Mesendoderm (in vitro differentiated cells): ENCODE measurements at regions not wholly inside any gene's neighbourhood (a gene's known extent, or its start where the extent isn't known, plus 50 kb on each side); places are given as distances from the start of the nearest gene placed in this dataset.

ENCODE experiments used
- DNase-seq: peaks from one replicate; pipeline ENCODE4 v3.0.0; 2013
- H2AK5ac ChIP-seq: 2 replicates; pipeline ENCODE4 v1.6.1; 2013; ENCODE audit warnings: low read length, inconsistent platforms
- H2BK120ac ChIP-seq: 2 replicates; pipeline ENCODE4 v1.6.1; 2013; ENCODE audit warnings: low read depth, mild to moderate bottlenecking, low read length, moderate library complexity, mixed read lengths
- H2BK15ac ChIP-seq: replicated peaks from 2 replicates; pipeline ENCODE4 v1.6.1; 2013; ENCODE audit warnings: low read depth, mild to moderate bottlenecking, moderate library complexity
- H2BK5ac ChIP-seq: 2 replicates; pipeline ENCODE4 v1.6.1; 2013; ENCODE audit warnings: low read length, inconsistent platforms
- H3K18ac ChIP-seq: 2 replicates; pipeline ENCODE4 v1.6.1; 2013; ENCODE audit warnings: mild to moderate bottlenecking, low read length, mixed read lengths
- H3K23ac ChIP-seq: one replicate; pipeline ENCODE4 v1.6.1; 2013; ENCODE audit warnings: low read length
- H3K27ac ChIP-seq: 2 replicates; pipeline ENCODE4 v1.5.1; 2013; ENCODE audit warnings: low read depth, mild to moderate bottlenecking, inconsistent platforms, low read length, moderate library complexity
- H3K27me3 ChIP-seq: 2 replicates; pipeline ENCODE4 v1.6.1; 2013; ENCODE audit warnings: low read length, control low read depth, mild to moderate bottlenecking, inconsistent platforms; ENCODE audit not compliant: insufficient read depth, poor library complexity
- H3K36me3 ChIP-seq: 2 replicates; pipeline ENCODE4 v1.6.1; 2013; ENCODE audit warnings: low read length, inconsistent platforms; ENCODE audit not compliant: control insufficient read depth, insufficient read depth
- H3K4ac ChIP-seq: one replicate; pipeline ENCODE4 v1.6.1; 2013; ENCODE audit warnings: low read depth, mild to moderate bottlenecking, low read length, moderate library complexity
- H3K4me1 ChIP-seq: 2 replicates; pipeline ENCODE4 v1.6.1; 2013; ENCODE audit warnings: low read depth, low read length, inconsistent platforms; ENCODE audit not compliant: control insufficient read depth
- H3K4me2 ChIP-seq: 2 replicates; pipeline ENCODE4 v1.6.1; 2013; ENCODE audit warnings: low read length
- H3K4me3 ChIP-seq: 2 replicates; pipeline ENCODE4 v1.5.1; 2013; ENCODE audit warnings: mild to moderate bottlenecking, low read length
- H3K56ac ChIP-seq: one replicate; pipeline ENCODE4 v1.6.1; 2013; ENCODE audit warnings: low read length
- H3K79me1 ChIP-seq: 2 replicates; pipeline ENCODE4 v1.6.1; 2013; ENCODE audit warnings: low read length, inconsistent platforms
- H3K79me2 ChIP-seq: 2 replicates; pipeline ENCODE4 v1.6.1; 2013; ENCODE audit warnings: mild to moderate bottlenecking, low read length; ENCODE audit not compliant: control insufficient read depth, insufficient read depth
- H3K9ac ChIP-seq: 2 replicates; pipeline ENCODE4 v1.6.1; 2013; ENCODE audit warnings: low read length, inconsistent platforms
- H4K5ac ChIP-seq: one replicate; pipeline ENCODE4 v1.6.1; 2013; ENCODE audit warnings: low read length
- H4K8ac ChIP-seq: one replicate; pipeline ENCODE4 v1.6.1; 2013; ENCODE audit warnings: low read depth, mild to moderate bottlenecking, control low read depth, low read length, moderate library complexity
- WGBS: extraction: QIAGEN DNeasy Blood & Tissue Kit; methylation state at CpG from one replicate; pipeline ENCODE4 v1.1.7; 2013; ENCODE audit warnings: low lambda C conversion rate, missing lambda C conversion rate; ENCODE audit not compliant: insufficient coverage; ENCODE audit errors: extremely low coverage; 5-methylcytosine and 5-hydroxymethylcytosine counted together

- peak; percentile 56 for DNase-seq
- H3K79me2 ChIP-seq, result no peaks in the 10 kb centered on the region
- H3K36me3 ChIP-seq, result no peaks in the 10 kb centered on the region
- no peak overlapping the region for H3K23ac ChIP-seq
- H2AK5ac ChIP-seq, result no peak overlapping the region
- no peak overlapping the region for H2BK120ac ChIP-seq
- no peak overlapping the region for H3K27ac ChIP-seq
- H3K79me1 ChIP-seq, result no peaks in the 10 kb centered on the region
- no peak overlapping the region for H3K4me3 ChIP-seq
- H3K4me1 ChIP-seq, result no peaks in the 10 kb centered on the region
- H3K27me3 ChIP-seq, result no peaks in the 10 kb centered on the region
- H4K8ac ChIP-seq, result no peak overlapping the region
- H3K4ac ChIP-seq, result no peak overlapping the region
- H3K18ac ChIP-seq, result no peak overlapping the region
- H3K4me2 ChIP-seq, result no peak overlapping the region
- H2BK5ac ChIP-seq, result no peak overlapping the region
- no peak overlapping the region for H3K9ac ChIP-seq
- no peak overlapping the region for H2BK15ac ChIP-seq
- no peak overlapping the region for H3K56ac ChIP-seq
- no CpG with 5 or more reads among the region's 2 CpGs for WGBS
- no peak overlapping the region for H4K5ac ChIP-seq
Measured at GRCh38 chr3:159265705-159266104, 463.9 kb downstream of the MFSD1 start.

- H4K8ac ChIP-seq, result no peak overlapping the region
- no peak overlapping the region for H3K18ac ChIP-seq
- H2BK120ac ChIP-seq, result no peak overlapping the region
- H3K4me2 ChIP-seq, result no peak overlapping the region
- no peak overlapping the region for H3K27ac ChIP-seq
- no CpG with 5 or more reads among the region's 6 CpGs for WGBS
- no peaks in the 10 kb centered on the region for H3K4me1 ChIP-seq
- H4K5ac ChIP-seq, result no peak overlapping the region
- no peak overlapping the region for H2BK5ac ChIP-seq
- H2BK15ac ChIP-seq, result no peak overlapping the region
- no peaks in the 10 kb centered on the region for H3K79me1 ChIP-seq
- H3K9ac ChIP-seq, result no peak overlapping the region
- DNase-seq, result peak; percentile 83
- H2AK5ac ChIP-seq, result no peak overlapping the region
- no peak overlapping the region for H3K56ac ChIP-seq
- no peak overlapping the region for H3K23ac ChIP-seq
- no peaks in the 10 kb centered on the region for H3K27me3 ChIP-seq
- no peaks in the 10 kb centered on the region for H3K36me3 ChIP-seq
- no peaks in the 10 kb centered on the region for H3K79me2 ChIP-seq
- no peak overlapping the region for H3K4me3 ChIP-seq
- no peak overlapping the region for H3K4ac ChIP-seq
Measured at GRCh38 chr3:159266779-159267178, 464.9 kb downstream of the MFSD1 start.

- Histone ChIP-seq H3K27me3 (no peaks in the 10 kb centered on the region), H2AK5ac (no peak overlapping the region), H3K4me2 (no peak overlapping the region), H3K79me2 (no peaks in the 10 kb centered on the region), H2BK120ac (no peak overlapping the region), H3K9ac (no peak overlapping the region), H3K18ac (no peak overlapping the region), H3K56ac (no peak overlapping the region), H3K4ac (no peak overlapping the region), H4K5ac (no peak overlapping the region), H3K79me1 (no peaks in the 10 kb centered on the region), H3K4me3 (no peak overlapping the region), H3K4me1 (no peaks in the 10 kb centered on the region), H2BK15ac (no peak overlapping the region), H2BK5ac (no peak overlapping the region), H3K23ac (no peak overlapping the region), H3K36me3 (no peaks in the 10 kb centered on the region), H4K8ac (no peak overlapping the region), H3K27ac (no peak overlapping the region)
- 100% methylated on average over 2 of the region's 2 CpGs for WGBS
- no peak for DNase-seq
Measured at GRCh38 chr3:159271799-159272512, 470.1 kb downstream of the MFSD1 start.

- Histone ChIP-seq H2BK15ac (no peak overlapping the region), H3K9ac (no peak overlapping the region), H2BK5ac (no peak overlapping the region), H2AK5ac (no peak overlapping the region), H4K8ac (no peak overlapping the region), H3K79me2 (no peaks in the 10 kb centered on the region), H3K4me1 (no peaks in the 10 kb centered on the region), H3K27me3 (no peaks in the 10 kb centered on the region), H3K4me3 (no peak overlapping the region), H3K36me3 (no peaks in the 10 kb centered on the region), H3K23ac (no peak overlapping the region), H3K56ac (no peak overlapping the region), H3K27ac (no peak overlapping the region), H3K79me1 (no peaks in the 10 kb centered on the region), H2BK120ac (no peak overlapping the region), H4K5ac (no peak overlapping the region), H3K4ac (no peak overlapping the region), H3K4me2 (no peak overlapping the region), H3K18ac (no peak overlapping the region)
- no CpG with 5 or more reads among the region's 5 CpGs for WGBS
- peak; percentile 53 for DNase-seq
Measured at GRCh38 chr3:159273070-159273469, 471.2 kb downstream of the MFSD1 start.

- Histone ChIP-seq H3K4ac (no peak overlapping the region), H3K4me2 (no peak overlapping the region), H3K18ac (no peak overlapping the region), H3K36me3 (no peaks in the 10 kb centered on the region), H2BK120ac (no peak overlapping the region), H3K23ac (no peak overlapping the region), H3K4me1 (no peaks in the 10 kb centered on the region), H2BK15ac (no peak overlapping the region), H3K79me1 (no peaks in the 10 kb centered on the region), H4K5ac (no peak overlapping the region), H3K4me3 (no peak overlapping the region), H3K79me2 (no peaks in the 10 kb centered on the region), H3K27me3 (no peaks in the 10 kb centered on the region), H2BK5ac (no peak overlapping the region), H3K56ac (no peak overlapping the region), H3K27ac (no peak overlapping the region), H4K8ac (no peak overlapping the region), H2AK5ac (no peak overlapping the region), H3K9ac (no peak overlapping the region)
- WGBS, result no CpG with 5 or more reads among the region's 6 CpGs
- DNase-seq, result peak; percentile 72
Measured at GRCh38 chr3:159273608-159274007, 471.8 kb downstream of the MFSD1 start.

GRCh38 chr3:159275741-159276140 is 473.9 kb downstream of the MFSD1 start:
- H3K79me2 ChIP-seq, result no peaks in the 10 kb centered on the region
- H3K9ac ChIP-seq, result no peak overlapping the region
- no peak overlapping the region for H3K18ac ChIP-seq
- no peak overlapping the region for H3K4me2 ChIP-seq
- H2BK5ac ChIP-seq, result no peak overlapping the region
- no peak for DNase-seq
- H2BK15ac ChIP-seq, result no peak overlapping the region
- WGBS, result no CpG with 5 or more reads among the region's 1 CpG
- H3K4me3 ChIP-seq, result no peak overlapping the region
- H3K27me3 ChIP-seq, result no peaks in the 10 kb centered on the region
- H2AK5ac ChIP-seq, result no peak overlapping the region
- H4K5ac ChIP-seq, result no peak overlapping the region
- H3K4me1 ChIP-seq, result no peaks in the 10 kb centered on the region
- H3K36me3 ChIP-seq, result no peaks in the 10 kb centered on the region
- no peaks in the 10 kb centered on the region for H3K79me1 ChIP-seq
- no peak overlapping the region for H3K27ac ChIP-seq
- H4K8ac ChIP-seq, result no peak overlapping the region
- H2BK120ac ChIP-seq, result no peak overlapping the region
- no peak overlapping the region for H3K56ac ChIP-seq
- H3K23ac ChIP-seq, result no peak overlapping the region
- H3K4ac ChIP-seq, result no peak overlapping the region
